ENCODE measurements at regions not wholly inside any gene's neighbourhood (a gene's known extent, or its start where the extent isn't known, plus 50 kb on each side); places are given as distances from the start of the nearest gene placed in this dataset.
"Not testable (repeated sequence)": the region's sequence is repeated elsewhere in the genome, so short reads cannot be mapped to it uniquely, and the experiment has no call there.

GRCh38 chrY:16379458-16379857, 1500.6 kb downstream of the CDY2B start:
- not testable (repeated sequence) for TF ChIP-seq POLR2A, POLR2AphosphoS5 (IDR thresholded peaks at IDR 0.05; ENCODE audit: low read depth, low read length)

Data from GM12891 (cell line).